UCSD-AML1 (cell line): ENCODE measurements at regions not wholly inside any gene's neighbourhood (a gene's known extent, or its start where the extent isn't known, plus 50 kb on each side); places are given as distances from the start of the nearest gene placed in this dataset.
"Not testable (repeated sequence)": the region's sequence is repeated elsewhere in the genome, so short reads cannot be mapped to it uniquely, and the experiment has no call there.

Experiments used
- DNase-seq: peaks from one replicate; lab custom pipeline; 2025; ENCODE audit not compliant: unreplicated experiment; lab: John Stamatoyannopoulos, UW

DNA sequence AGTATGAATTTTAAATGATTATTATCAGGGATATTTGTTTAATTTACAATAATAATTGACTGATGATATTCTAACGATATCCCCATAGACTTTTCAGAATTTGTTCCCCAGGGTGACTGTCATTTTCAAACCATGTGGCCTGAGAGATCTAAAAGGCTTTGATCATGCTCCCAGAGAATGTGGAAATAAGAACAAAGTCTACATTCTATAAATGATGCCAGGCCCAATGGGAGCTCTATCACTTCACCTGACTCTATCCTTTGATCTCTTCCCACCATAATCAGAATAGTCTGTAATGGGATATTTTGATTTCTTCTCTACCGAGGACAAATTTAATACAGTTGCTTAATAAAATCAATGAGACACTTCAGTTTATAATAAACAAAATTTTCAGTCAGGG lies 483.4 kb upstream of the IRAK1BP1 start:
- DNase-seq: no peak

GRCh38 chr6:78386854-78387253 lies 480.5 kb upstream of the IRAK1BP1 start:
- not testable (repeated sequence) for DNase-seq

- no peak for DNase-seq
These were observed 477.3 kb upstream of the IRAK1BP1 start for GRCh38 chr6:78390066-78390465.

DNA sequence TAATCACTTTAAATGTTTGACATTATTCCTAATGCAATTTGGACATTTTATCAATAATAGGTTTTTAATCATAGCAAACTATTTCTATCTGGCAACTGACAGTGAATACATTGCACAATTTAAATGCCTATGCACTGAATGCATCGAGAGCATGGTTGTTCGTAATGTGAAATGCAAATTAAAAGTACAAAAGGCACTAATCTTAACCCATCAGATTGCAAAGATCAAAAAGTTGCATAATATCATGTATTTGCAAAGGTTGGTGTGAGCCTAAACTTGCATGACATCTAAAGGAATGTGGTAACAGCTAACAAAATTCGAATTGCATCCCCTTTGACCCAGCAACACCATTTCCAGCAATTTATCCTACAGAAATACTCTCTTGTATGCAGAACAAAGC lies 469.9 kb upstream of the IRAK1BP1 start:
- DNase-seq: no peak

DNA sequence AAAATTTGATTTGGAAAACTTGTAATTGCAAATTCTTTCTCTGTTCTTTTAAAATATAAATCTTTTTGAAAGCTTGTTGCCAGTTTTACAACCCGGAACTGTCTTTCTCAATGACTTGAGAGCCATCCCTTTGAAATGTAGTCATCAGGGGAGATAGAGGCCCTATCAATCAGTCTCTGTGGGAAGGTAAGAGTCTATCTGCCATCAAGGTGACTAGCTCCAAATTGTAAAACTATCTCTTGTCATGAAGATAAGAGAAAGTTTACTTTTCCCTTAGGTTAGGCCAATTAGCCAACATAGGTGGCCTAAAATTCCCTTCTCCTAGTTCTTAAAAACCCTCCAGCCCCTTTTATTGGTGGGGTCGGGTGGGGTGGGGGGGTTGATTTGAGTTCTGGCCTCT lies 469.1 kb upstream of the IRAK1BP1 start:
- no peak for DNase-seq

- no peak for DNase-seq
These were observed 467.3 kb upstream of the IRAK1BP1 start for GRCh38 chr6:78400076-78400475.

- DNase-seq: no peak
These were observed 440.0 kb upstream of the IRAK1BP1 start for GRCh38 chr6:78427386-78427785.

DNA sequence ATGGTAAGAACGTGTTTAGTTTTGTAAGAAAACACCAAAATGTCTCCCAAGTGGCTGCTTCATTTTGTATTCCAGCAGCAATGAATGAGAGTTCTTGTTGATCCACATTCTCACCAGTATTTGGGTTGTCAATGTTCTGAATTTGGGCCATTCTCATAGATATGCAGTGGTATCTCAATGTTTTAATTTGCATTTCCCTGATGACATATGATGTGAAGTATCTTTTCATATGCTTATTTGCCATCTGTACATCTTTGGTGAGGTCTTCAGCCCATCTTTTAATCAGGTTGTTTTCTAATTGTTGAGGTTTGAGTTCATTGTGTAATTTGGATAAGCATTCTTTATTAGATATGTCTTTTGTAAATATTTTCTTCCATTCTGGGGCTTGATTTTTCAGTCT lies 436.8 kb upstream of the IRAK1BP1 start:
- no peak for DNase-seq

GRCh38 chr6:78435671-78436070 lies 431.7 kb upstream of the IRAK1BP1 start:
- DNase-seq: no peak

GRCh38 chr6:78436335-78436734 lies 431.0 kb upstream of the IRAK1BP1 start:
- no peak for DNase-seq

- DNase-seq: no peak
These were observed 429.2 kb upstream of the IRAK1BP1 start for GRCh38 chr6:78438135-78438534.

DNA sequence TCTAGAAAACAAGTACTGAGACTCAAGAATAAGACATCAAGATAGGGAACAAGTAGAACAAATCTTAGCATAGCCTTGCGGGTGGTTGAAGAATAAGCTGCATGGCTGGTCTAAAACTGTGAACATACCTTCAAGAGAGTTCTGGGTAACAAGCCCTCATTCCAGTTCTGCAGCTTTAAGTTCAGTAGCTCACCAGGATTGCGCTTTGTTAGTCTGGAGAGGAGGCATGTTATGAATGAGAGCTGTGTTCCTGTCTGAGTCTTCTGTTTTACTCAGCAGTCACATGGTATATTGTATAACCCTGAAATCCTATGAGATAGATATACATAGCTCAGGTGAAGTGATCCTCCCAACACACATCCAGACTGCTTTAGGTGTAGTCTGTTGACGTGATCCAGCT lies 406.6 kb upstream of the IRAK1BP1 start:
- no peak for DNase-seq

GRCh38 chr6:78462728-78463127 lies 404.6 kb upstream of the IRAK1BP1 start:
- DNase-seq: no peak

GRCh38 chr6:78465059-78465634 lies 402.2 kb upstream of the IRAK1BP1 start:
- DNase-seq: no peak

- no peak for DNase-seq
These were observed 390.8 kb upstream of the IRAK1BP1 start for GRCh38 chr6:78476561-78476960.

DNA sequence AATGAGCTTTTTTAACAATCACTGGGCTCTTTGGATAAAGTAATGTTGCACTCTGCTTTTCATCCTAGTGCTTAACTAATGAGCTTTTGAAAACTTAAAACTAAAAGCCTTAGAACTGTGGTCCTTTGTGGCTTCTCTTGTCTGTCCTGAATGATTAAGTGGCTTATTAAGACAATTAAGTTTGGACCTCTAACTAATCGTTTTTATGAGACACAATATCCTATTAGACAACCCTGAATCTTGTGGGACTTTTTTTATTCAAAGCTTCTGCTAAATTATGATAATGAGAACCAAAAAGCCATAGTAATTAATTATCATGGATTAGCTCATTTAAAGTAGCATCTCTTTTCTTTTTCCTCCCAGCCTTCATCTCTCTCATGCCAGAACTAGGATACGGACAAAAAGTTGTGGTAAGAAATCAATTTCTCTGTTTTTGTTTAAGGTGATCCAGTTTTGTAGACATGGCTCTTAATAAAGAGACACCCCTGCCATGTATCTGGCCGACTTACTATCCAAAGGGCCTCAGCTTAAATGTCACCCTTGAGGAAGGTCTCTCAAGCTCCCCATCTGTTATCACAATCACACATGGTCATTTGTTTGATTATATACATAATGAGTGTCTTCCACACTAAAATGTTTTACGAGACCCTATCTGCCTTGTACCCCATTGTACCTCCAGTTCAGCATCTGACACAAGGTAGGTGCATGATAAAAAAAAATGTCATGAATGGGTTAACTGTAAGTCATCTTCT lies 384.4 kb upstream of the IRAK1BP1 start:
- no peak for DNase-seq

- DNase-seq: no peak
These were observed 383.7 kb upstream of the IRAK1BP1 start for GRCh38 chr6:78483553-78484197.

DNA sequence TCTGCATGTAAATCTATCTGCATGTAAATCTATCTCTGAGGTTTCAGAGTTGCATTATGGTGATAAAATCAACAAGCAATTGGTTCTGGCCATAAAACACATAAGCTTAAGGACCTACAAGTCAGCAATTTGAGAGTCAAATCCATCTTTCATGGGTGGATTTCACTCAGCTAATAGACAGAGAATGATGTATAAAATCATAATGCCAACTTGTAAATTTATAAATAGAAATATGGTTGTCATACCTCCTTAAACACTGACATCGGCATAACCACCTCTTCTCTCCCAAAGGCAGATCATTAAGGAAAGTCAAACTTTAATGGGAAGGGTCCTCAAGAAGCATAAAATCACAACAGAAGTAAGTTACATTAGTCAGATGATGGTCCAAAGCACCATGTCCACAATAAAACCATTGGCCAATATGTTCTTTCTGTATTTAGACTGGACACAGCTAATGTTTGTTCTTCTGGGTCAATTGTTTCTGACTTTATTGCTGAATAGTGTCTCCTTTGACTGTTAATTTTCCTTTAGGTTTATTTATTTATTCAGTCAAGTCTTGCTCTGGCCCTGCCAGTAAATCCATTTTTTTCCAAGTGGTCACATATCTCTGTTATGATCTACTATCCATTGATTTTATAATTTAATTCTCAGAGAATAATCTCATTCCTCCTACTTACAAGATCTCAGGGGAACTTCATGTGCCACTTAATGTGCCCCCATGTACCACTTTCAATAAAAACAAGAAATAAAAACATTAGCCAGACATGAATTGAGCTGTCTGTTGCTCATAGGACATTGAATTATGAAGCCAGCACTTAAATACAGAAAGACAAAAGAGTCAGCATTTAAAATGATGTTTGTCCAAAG lies 382.9 kb upstream of the IRAK1BP1 start:
- no peak for DNase-seq

DNA sequence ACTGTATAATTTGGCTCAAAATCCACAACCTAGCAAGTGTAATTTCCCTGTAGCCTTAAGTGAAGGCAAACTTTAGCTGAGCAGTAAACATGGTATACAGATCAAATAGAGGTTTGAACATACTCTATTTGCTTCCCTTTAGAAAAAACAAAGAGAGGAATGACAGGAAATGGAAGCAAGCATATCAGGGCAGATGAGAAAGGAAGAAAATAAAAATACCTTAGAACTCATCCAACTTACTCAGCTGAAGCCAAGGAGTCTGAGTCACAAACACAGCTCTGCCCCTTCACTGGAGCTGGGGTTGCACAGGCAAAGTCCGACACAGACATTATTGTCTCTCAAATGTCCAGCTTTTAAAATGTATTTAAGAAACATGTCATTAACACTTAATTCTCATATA lies 379.9 kb upstream of the IRAK1BP1 start:
- DNase-seq: no peak

- no peak for DNase-seq
These were observed 377.5 kb upstream of the IRAK1BP1 start for GRCh38 chr6:78489874-78490273.

GRCh38 chr6:78492351-78493017 lies 374.9 kb upstream of the IRAK1BP1 start:
- DNase-seq: no peak
